GM18517 (cell line): ENCODE measurements at regions not wholly inside any gene's neighbourhood (a gene's known extent, or its start where the extent isn't known, plus 50 kb on each side); places are given as distances from the start of the nearest gene placed in this dataset.
"Not testable (repeated sequence)": the region's sequence is repeated elsewhere in the genome, so short reads cannot be mapped to it uniquely, and the experiment has no call there.

ENCODE experiments used
- ATAC-seq: cut with Tn5 transposase; IDR thresholded peaks from one replicate; pipeline ENCODE4 v1.9.1; 2021; ENCODE audit warnings: mild to moderate bottlenecking, moderate library complexity; ENCODE audit not compliant: unreplicated experiment

DNA sequence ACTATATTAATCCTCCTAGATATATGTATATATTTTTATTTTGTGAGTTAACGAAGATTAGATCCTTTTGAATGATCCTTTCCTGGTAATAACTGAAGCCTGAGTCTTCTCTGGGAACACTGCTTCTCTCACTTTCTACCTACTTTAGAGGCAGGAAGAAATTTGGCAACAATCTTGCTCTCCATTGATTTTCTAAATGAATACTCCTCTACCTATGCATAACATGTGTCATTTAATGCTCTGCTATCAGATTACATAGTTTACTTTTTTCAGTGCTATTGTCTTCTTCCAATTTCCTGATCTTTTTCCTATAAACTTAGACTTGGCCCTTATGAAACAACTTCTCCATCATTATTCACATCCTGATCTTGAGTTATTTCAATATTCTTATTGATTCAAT, 60.4 kb upstream of the PDHA2 start:
- ATAC-seq = no peak

DNA sequence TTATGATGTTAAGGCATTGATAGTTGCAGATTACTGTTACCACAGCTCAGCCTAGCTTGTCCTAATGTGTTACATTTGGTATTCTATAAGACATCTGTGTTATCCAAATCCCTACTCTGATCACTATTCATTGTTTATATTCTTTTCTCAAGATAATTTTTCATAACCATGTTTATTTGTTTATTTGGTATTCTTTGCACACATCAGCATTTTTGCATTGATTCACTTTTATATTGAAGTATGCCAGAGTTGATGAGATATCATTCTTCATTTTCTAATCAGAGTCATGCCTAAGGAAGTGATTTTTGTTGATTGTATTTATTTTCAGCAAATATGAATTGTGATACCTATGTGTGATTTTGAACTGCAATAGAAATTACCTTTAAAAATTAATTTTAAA, 61.2 kb upstream of the PDHA2 start:
- ATAC-seq = no peak

DNA sequence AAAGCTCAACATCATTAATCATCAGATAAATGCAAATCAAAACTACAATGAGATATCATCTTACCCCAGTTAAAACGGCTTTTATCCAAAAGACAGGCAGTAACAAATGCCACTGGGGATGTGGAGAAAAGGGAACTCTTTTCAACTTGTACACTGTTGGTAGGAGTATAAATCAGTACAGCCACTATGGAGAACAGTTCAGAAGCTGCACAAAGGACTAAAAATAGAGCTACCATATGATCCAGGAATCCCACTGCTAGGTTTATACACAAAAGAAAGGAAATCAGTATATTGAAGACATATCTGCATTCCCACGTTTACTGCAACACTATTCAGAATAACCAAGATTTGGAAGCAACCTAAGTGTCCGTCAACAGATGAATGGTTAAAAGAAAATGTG, 69.3 kb upstream of the PDHA2 start:
- not testable (repeated sequence) for ATAC-seq

DNA sequence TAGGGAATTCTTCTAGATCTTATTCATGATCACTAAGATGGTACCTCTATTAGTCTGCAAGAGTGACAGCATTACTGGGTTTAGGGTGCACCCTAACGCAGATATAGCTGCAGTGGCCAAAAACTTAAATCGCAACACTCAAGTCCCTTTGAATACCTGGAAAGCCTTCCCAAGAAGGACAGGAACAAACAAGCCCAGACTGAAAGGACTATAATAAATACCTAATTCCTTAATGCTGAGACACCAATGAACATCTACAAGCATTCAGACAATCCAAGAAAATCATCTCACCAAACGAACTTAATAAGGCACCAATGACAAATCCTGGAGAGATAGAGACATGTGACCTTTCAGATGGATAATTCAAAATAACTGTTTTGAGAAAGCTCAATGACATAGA, 74.9 kb upstream of the PDHA2 start:
- no peak for ATAC-seq

DNA sequence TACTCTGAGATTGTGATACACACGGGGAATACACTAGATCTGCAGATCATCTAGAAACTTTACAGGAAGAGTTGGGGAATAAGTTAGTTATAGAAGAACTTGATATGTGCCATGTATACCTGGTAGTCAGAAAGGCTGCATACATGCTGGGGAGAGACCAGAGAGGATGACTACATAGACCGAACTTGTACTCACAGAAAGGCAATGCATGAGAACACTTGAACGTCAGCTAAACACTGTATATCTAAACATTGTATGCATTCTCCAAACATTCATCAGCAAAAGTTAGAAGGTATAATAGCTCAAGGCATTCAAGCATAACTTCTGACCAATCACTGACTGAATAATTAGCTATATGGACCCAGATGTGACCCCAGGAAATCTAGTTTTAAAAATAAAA, 78.0 kb upstream of the PDHA2 start:
- ATAC-seq = no peak

DNA sequence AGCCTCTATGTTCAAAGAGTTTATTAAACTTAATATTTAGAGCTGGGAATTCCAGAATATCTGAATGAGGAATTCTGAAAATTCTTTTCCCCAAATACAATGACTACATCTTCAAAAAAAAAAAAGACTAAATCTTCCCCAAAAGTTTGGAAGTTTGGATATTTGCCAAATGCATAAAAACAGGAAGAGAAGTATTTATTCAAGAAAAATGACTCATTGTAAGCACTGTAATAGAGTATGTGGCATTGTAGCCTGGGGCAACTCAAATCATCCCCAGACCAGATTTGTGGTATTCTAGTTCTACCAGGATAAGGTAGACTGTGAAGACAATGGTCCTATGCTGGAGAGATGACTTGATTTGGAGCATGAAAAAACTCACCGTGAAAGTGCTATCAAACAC, 78.5 kb upstream of the PDHA2 start:
- no peak for ATAC-seq

DNA sequence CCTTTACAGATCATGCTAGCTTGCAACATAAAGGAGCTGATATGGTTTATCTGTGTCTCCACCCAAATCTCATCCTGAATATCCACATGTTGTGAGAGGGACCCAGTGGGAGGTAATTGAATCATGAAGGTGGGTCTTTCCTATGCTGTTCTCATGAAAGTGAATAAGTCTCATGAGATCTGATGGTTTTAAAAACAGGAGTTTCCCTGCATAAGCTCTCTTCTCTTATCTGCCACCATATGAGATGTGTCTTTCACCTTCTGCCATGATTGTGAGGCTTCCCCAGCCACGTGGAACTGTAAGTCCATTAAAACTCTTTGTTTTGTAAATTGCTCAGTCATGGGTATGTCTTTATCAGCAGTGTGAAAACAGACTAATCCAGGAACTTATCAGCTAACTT, 79.2 kb upstream of the PDHA2 start:
- ATAC-seq = not testable (repeated sequence)

DNA sequence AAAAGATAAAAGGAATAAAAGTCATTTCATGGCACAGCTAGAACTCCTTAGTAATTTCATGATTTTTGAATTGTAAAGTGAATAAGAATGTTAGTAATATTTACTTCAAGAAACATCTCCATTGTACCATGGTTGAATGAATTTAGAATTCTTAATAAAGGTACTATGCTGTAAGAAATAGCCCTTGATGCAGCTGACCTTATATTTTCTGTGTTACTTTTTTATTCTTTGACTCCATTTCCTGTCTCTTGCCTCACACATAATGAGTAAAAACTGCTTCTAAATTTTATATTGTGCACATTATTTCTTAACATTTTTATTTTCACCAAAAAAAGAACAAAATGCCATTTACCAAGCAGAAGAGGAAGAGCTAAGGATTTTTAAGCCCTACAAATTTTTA, 81.9 kb upstream of the PDHA2 start:
- ATAC-seq = no peak

DNA sequence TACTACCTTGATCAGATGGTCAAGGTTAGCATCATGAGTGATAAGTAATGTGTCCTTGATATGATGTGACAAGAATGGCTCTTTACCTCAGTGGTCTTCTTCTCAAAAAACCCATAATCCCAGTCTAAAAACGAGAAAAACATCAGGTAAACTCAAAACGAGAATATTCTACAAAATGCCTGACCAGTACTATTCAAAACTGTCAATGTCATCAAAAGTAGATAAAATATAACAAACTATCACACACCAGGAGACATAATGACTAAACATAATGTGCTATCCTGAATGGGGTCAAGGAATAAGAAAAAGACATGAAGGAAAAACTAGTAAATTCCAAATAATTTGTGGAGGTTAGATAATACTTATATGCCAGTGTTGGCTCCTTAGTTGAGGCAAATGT, 85.2 kb upstream of the PDHA2 start:
- ATAC-seq = no peak

DNA sequence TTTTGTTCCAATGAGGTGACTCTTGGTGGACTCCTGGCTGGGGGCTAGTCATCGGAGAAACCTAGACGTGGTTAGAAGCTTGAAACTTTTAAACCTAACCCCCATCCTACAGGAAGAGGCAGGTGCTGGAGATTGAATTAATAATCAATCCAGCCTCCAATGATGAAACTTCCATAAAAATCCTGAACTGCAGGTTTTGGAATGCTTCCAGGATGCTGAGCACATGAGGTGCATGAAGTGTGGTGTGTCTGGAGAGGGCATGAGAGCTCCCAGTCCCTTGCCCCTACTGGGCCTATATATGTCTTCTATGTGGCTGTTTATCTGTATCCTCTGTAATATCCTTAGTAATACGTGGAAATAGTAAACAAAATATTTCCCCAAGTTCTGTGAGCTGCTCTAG, 90.7 kb upstream of the PDHA2 start:
- ATAC-seq = no peak

DNA sequence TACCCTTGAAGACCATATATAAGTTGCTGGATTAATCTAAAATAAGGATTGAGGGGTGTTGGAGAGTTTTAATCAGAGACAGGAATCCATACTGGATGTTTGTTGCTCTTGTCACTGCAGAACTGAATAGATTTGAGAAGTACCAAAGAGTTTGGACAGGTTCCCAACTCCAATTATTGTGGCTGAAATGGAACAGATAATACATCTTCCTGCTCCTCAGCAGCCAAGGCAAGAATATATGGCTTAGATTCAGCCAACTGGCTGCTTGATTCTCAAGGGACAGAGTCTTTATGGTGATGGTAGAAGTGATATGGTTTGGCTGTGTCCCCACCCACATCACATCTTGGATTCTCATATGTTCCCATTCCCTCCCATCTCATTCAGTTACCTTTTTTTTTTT, 97.0 kb upstream of the PDHA2 start:
- ATAC-seq = no peak

DNA sequence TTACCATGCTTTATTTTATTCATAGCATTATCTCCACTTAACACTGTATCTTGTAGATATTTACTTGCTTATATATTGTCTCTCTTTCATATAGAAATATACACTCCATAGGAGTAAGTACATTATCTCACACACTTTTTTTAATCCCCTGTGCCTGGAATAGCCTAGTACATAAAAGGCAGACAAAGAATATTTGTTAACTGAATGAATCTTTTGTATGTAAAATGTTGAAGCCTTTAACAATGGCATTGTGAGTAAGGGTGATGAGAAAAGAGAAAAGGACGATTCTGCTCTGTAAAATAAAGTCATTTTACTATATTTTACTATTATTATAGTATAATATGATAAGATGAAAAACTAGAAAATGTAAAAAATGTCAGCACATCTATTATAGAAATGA, 97.7 kb upstream of the PDHA2 start:
- no peak for ATAC-seq

DNA sequence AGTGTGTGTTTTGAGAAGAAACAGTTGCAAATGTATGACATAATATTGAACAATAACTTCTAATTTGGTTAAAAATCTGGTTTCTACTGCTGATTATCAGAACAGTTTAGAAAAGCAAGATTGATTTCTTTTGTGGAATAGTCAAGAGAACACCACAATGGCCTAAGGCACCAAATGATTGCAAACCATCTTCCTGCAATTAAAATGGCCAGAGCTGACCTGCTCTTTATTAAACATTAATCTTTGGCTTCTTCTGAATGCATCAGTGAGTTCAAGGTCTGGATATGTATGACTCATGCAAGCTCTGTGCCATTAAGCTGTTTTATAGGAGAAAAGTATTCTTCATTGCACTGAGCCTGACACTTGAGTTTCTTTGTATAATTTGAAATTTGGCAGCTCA, 107.8 kb upstream of the PDHA2 start:
- no peak for ATAC-seq

DNA sequence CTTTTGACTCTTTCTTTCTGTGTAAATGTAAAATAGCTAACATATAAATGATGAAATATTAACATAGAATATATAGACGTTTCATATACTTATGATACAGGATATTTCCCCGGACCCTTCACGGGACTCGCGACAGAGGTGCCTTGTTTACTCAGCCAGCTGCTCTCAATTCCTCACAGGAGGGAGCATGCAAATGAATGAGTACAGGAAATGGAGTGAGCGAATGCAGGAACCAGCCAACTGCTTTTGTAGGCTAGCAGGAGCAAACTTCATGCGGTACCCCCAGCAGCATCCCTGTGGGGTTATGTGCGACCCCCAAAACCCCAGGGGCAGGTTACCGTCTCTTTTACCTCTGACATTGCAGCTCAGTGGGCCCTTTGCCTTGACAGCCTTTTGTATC, 110.3 kb upstream of the PDHA2 start:
- no peak for ATAC-seq

DNA sequence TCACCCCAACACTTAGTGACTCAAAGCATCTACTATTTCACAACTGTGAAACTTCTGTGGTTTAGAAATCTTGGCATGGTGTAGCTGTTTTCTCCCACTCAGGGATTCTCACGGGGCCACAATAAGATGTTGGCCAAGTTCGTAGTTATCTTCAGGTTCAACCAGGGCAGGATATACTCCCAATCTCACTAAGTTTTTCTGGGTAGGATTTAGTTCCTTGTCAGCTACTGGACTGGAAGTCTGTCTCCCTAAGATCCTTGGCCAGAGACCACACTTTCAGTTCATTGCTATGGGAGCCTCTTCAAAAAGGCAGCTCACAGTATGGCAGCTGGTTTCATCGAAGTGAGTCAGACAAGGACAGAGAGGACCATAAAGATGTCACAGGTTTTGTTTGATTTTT, 111.7 kb upstream of the PDHA2 start:
- no peak for ATAC-seq

DNA sequence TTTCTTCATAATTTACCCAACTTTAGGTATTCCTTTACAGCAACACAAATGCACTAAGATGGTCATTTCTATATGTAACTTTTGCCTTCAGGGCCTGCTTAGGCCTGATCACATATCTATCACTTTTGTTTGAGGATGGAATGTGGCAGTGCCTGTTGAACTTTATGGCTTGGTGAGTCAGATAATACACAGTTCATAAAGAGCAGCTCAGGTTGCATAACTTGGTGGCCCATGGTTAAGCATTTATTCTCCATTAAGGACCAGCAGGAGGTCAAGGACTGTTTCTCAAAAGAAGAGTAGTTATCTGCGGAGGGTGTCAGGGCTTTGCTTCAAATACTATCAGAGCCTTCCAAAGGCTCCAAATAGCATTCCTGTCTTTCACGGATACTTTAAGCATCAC, 124.1 kb upstream of the PDHA2 start:
- no peak for ATAC-seq

DNA sequence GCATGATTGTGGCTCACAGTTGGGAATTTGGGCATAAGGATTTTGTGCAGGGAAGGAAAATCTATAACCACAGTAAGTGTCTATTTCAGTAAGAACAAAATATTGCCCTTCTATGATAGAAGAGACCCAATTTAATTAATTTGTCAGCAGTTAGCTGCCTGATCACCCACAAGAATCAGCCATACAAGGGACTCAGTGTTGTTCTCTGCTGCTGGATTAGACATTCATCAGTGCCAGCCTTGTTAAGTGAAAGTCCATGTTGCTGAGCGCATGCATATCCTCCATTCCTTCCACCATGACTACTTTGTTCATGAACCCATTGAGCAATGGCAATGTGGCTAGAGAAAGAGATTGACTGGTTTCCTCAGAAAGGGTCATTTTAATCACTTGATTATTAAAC, 125.3 kb upstream of the PDHA2 start:
- ATAC-seq = no peak

DNA sequence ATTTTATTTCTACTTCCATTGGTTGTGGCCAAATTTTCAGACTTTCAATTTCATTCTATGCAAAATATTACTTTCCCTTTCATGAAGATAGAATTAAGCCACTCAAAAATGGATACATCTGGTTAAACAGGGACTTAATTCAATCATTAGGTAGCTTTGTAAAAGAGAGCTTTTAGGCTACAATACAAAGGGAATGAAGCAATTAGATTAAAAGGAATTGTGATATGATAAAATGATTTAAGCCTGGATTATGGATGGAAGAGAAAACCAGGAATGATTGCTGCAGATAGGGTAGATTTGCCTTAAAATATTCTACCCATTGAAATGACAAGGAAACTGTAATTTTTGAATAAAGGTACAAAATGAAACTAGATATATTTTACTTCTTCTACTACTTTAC, 134.6 kb upstream of the PDHA2 start:
- ATAC-seq = no peak

DNA sequence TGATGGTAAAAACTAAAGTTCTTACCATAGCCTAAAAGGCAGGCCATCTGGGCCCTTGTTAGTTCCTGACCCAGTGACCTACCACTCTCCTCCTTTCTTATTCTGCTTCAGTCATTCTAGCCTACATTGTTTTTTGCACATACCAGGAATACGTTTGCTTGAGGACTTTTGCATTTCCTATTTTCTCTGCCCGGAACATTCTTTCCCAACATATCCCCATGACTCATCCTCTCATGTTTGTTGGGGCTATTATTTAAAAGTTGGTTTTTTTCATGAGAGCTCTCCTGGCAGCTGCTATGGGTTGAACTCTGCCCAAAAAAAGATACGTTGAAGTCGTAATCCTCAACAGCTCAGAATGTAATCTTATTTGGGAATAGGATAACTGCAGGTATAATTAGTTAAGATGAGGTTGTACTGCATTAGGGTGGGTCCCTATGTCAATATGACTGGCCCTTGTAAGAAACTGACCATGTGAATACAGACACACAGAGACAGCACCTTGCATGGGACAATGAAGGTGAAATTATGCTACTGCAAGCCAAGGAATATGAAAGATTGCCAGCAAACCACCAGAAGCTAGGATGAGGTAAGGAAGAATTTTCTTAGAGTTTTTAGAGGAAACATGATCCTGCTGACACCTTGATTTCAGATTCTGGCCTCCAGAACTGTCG, 138.3 kb upstream of the PDHA2 start:
- ATAC-seq = no peak

DNA sequence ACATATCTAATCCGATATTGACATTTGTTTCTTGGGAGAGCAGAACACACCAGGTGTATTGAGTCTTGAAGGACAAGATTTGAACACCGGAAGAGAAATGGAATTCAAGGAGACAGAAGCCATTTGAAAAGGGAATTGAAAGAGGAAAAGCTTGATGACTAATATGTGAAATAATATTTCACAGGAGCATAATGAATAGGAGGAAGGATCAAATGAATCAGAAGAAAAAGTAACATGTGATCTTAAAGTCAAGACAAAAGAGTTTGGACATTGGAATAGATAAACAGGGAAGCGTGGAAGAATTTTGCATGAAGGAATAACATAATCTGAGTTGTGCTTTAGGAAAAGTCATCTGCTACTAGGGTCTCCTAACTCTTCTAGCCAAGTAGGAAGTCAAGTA, 145.5 kb upstream of the PDHA2 start:
- ATAC-seq = no peak

DNA sequence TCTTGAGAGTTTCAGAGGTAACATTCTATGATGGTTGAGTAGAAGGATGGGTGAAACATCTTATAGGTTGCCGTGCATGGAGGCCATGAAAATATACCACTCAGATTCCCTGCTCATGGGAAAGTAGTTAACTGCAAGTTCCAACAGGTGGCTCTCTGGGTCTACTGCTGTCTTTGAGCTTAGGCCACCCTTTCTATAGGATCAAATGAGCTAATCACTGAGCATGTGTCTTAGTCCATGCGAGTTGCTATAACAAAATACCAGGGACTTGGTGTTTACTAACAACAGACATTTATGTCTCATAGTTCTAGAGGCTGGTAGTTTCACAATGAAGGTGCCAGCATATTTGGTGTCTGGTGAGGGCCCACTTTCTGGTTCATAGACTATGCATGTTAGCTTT, 144.8 kb upstream of the UNC5C start:
- no peak for ATAC-seq

DNA sequence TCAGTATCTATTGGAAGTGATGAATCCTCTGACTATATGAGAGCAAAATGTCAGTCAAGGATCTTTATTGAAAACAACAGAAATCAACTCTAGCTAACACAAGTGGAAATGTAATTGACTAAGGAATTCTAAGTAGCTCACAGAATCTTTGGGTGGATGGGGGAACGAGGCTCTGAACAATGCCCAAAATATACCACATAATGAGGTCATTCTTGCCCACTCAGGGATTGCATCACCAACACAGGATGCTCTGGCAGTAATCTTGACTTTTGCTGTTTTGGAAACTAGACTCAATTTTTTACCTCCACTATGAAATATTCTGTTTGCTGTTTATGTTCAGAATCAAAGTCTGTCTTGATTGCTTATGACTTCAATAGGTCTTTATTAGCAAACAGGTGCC, 127.4 kb upstream of the UNC5C start:
- ATAC-seq = no peak

DNA sequence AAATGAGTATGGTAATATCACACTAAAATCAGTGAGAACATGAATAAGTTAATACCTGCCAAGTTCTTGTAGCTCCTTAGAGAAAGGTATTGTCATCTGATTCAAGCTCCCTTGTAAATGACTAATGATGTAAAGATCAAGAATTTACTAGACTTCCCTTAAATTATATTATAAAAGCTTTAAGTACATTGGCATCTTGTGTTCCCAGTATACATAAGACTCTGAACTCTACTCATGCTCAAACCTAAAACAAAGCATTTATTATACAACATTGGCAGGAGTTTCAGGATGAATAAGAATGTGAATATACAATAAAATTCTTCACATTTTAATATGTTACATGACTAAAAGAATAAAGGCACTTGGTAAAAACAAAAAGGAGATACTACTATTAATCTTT, 126.8 kb upstream of the UNC5C start:
- ATAC-seq = no peak

DNA sequence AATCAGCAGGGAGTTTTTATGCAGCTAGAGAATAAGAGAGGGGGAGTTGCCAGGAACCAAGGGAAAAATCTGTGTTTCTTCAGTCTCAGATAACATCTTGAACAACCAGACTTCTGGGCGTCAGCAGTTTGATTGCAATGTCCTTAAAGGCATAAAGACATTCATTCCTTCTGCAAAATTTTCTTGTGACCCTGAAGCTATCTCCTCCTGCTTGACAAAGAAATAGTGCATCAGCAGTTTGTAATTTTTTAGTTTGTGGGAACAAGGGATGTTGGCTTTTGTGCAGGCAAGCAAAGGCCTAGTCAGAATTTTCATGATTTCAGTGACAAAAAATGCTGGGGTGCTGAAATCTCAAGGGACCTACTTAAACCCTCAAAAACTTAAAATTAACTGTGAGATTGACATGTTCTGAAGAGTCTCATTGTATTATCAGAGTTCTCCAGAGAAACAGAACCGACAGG, 125.8 kb upstream of the UNC5C start:
- ATAC-seq = no peak
